PC-3 (cell line): ENCODE measurements at regions not wholly inside any gene's neighbourhood (a gene's known extent, or its start where the extent isn't known, plus 50 kb on each side); places are given as distances from the start of the nearest gene placed in this dataset.

ENCODE experiments used
- ATAC-seq: fragments of 200-7000 bp; cut with Tn5 transposase; 2 replicates; pipeline ENCODE4 v1.9.1; 2020; ENCODE audit warnings: mild to moderate bottlenecking, moderate library complexity
- BruUV-seq: library from RNA; stranded (reverse); fragments of 400-500 nt; replicated peaks from 2 replicates; lab custom pipeline; 2021; lab: Mats Ljungman, UMichigan
- CTCF ChIA-PET: fragments of 300-600 bp; sonication (Branson Sonifier 250); formaldehyde crosslinking; loops from one replicate; lab custom pipeline; 2022; ENCODE audit warnings: antibody characterized with exemption; lab: Charles Lee
- POLR2A ChIA-PET: fragments of 300-600 bp; sonication (Branson Sonifier 250); formaldehyde crosslinking; loops from one replicate; lab custom pipeline; 2022; ENCODE audit warnings: antibody characterized with exemption; ENCODE audit not compliant: unreplicated experiment; lab: Charles Lee
- DNase-seq: peaks from one replicate; pipeline ENCODE4 v3.0.0-alpha.2; 2015
- H2AFZ ChIP-seq: fragments of 300-600 bp; sonication (generic); 2 replicates; pipeline ENCODE4 v1.6.0; 2016; ENCODE audit warnings: antibody characterized with exemption, low read length
- H3F3A ChIP-seq: fragments of 300-600 bp; sonication (generic); one replicate; pipeline ENCODE4 v1.6.0; 2017; ENCODE audit warnings: antibody characterized with exemption, low read length, control low read depth, mild to moderate bottlenecking; ENCODE audit not compliant: unreplicated experiment
- H3K27ac ChIP-seq: fragments of 300-600 bp; sonication (generic); 2 replicates; pipeline ENCODE4 v1.5.1; 2016; ENCODE audit warnings: mild to moderate bottlenecking, low read length
- H3K27me3 ChIP-seq: fragments of 300-600 bp; sonication (generic); 2 replicates; pipeline ENCODE4 v1.6.1; 2016; ENCODE audit warnings: low read length, mixed read lengths
- H3K36me3 ChIP-seq: fragments of 300-600 bp; sonication (generic); 2 replicates; pipeline ENCODE4 v1.6.1; 2016; ENCODE audit warnings: low read depth, mixed run types, low read length, mixed read lengths
- H3K4me1 ChIP-seq: fragments of 300-600 bp; sonication (generic); 2 replicates; pipeline ENCODE4 v1.5.1; 2016; ENCODE audit warnings: low read length; ENCODE audit not compliant: insufficient read depth
- H3K4me2 ChIP-seq: fragments of 300-600 bp; sonication (generic); 2 replicates; pipeline ENCODE4 v1.6.0; 2016; ENCODE audit warnings: low read length
- H3K4me3 ChIP-seq: fragments of 300-600 bp; sonication (generic); 2 replicates; pipeline ENCODE4 v1.5.1; 2016; ENCODE audit warnings: mild to moderate bottlenecking, low read length, mixed read lengths
- H3K79me2 ChIP-seq: fragments of 300-600 bp; sonication (generic); 2 replicates; pipeline ENCODE4 v1.6.1; 2017; ENCODE audit warnings: low read length, mixed read lengths
- H3K9ac ChIP-seq: fragments of 300-600 bp; sonication (generic); 2 replicates; pipeline ENCODE4 v1.6.0; 2016; ENCODE audit warnings: mild to moderate bottlenecking, low read length
- H3K9me2 ChIP-seq: fragments of 300-600 bp; sonication (generic); replicated peaks from 2 replicates; pipeline ENCODE4 v1.6.1; 2016; ENCODE audit warnings: mixed run types, low read length, mixed read lengths
- H3K9me3 ChIP-seq: fragments of 300-600 bp; sonication (generic); 2 replicates; pipeline ENCODE4 v1.6.1; 2016; ENCODE audit warnings: low read length, mixed read lengths
- H4K20me1 ChIP-seq: fragments of 300-600 bp; sonication (generic); 2 replicates; pipeline ENCODE4 v1.6.1; 2016; ENCODE audit warnings: low read length, mixed read lengths
- EZH2 ChIP-seq: fragments of 300-600 bp; sonication (generic); IDR thresholded peaks from one replicate; pipeline ENCODE4 v1.6.1; 2017; ENCODE audit warnings: antibody characterized with exemption, mild to moderate bottlenecking, low read length; ENCODE audit not compliant: unreplicated experiment
- EZH2phosphoT487 ChIP-seq: fragments of 300-600 bp; sonication (generic); IDR thresholded peaks from 2 replicates; pipeline ENCODE4 v1.6.1; 2018; ENCODE audit warnings: mild to moderate bottlenecking, antibody characterized with exemption, low read length, borderline replicate concordance
- intact Hi-C: fragments of 100-400 bp; cut with micrococcal nuclease; formaldehyde crosslinking; loops from 2 replicates; pipeline ENCODE4 v1.9.0; 2023
- TF ChIP-seq, protein P1 (sequence below): fragments of 300-600 bp; sonication (generic); conservative IDR thresholded peaks from 2 replicates; pipeline ENCODE4 v1.5.1; 2017; ENCODE audit warnings: antibody characterized with exemption, low read depth, mild to moderate bottlenecking, low read length

DNA sequence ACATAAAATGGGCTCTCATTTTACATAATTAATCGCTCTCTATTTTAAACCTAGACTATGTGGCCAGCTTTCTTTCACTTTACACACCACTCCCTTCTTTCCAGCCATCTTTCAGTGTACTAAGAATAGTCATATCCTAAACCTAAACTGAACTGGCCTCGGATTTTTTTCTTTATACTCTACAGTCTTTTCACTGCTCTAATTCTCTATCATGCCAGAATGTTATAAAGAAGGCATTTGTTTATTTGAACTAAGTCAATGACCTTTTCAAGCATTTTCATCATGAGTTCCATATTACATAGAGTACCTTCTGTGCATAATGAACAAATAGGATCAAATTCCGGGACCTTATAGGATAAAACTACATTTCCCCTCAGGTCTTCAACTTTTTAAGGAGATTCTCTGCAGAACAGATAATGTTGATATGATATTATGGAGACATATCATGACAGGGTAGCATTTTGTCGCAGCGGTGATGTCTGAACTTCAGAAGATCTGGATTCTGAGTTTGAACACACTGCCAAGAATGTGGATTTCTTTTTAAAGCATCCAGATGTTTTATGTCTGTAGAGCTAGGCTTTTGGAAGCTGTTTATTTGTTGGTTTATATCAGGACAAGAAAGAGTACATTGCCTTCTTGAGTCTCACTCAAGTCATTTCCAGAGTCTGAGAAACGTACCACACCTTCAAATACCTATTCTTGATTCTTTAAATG is 1047.3 kb downstream of the MCTP2 start:
- 0 out of 2 replicates have a peak, but pooled peaks cover 4% of the 10 kb centered on the region for H3K4me1 ChIP-seq
- no peak overlapping the region for H3K4me2 ChIP-seq
- H3K9ac ChIP-seq, result no peak overlapping the region
- H3K27ac ChIP-seq, result no peak overlapping the region
- H3K27me3 ChIP-seq, result no peaks in the 10 kb centered on the region
- ATAC-seq (no peak), DNase-seq (no peak)
- CTCF ChIA-PET, result no interaction called here
- no peaks in the 10 kb centered on the region for H3K9me2 ChIP-seq
- no peaks in the 10 kb centered on the region for H3F3A ChIP-seq
- no peak overlapping the region for H2AFZ ChIP-seq
- BruUV-seq, result no TSS peak
- TF ChIP-seq EZH2phosphoT487 (no peak), EZH2 (no peak)
- TF ChIP-seq, protein P1, sequence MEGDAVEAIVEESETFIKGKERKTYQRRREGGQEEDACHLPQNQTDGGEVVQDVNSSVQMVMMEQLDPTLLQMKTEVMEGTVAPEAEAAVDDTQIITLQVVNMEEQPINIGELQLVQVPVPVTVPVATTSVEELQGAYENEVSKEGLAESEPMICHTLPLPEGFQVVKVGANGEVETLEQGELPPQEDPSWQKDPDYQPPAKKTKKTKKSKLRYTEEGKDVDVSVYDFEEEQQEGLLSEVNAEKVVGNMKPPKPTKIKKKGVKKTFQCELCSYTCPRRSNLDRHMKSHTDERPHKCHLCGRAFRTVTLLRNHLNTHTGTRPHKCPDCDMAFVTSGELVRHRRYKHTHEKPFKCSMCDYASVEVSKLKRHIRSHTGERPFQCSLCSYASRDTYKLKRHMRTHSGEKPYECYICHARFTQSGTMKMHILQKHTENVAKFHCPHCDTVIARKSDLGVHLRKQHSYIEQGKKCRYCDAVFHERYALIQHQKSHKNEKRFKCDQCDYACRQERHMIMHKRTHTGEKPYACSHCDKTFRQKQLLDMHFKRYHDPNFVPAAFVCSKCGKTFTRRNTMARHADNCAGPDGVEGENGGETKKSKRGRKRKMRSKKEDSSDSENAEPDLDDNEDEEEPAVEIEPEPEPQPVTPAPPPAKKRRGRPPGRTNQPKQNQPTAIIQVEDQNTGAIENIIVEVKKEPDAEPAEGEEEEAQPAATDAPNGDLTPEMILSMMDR, result no peak
- intact Hi-C loops, result no loop called here
- H3K4me3 ChIP-seq, result no peak overlapping the region
- H3K9me3 ChIP-seq, result no peaks in the 10 kb centered on the region
- H3K36me3 ChIP-seq, result no peaks in the 10 kb centered on the region
- no peaks in the 10 kb centered on the region for H3K79me2 ChIP-seq
- POLR2A ChIA-PET, result no interaction called here
- no peaks in the 10 kb centered on the region for H4K20me1 ChIP-seq

DNA sequence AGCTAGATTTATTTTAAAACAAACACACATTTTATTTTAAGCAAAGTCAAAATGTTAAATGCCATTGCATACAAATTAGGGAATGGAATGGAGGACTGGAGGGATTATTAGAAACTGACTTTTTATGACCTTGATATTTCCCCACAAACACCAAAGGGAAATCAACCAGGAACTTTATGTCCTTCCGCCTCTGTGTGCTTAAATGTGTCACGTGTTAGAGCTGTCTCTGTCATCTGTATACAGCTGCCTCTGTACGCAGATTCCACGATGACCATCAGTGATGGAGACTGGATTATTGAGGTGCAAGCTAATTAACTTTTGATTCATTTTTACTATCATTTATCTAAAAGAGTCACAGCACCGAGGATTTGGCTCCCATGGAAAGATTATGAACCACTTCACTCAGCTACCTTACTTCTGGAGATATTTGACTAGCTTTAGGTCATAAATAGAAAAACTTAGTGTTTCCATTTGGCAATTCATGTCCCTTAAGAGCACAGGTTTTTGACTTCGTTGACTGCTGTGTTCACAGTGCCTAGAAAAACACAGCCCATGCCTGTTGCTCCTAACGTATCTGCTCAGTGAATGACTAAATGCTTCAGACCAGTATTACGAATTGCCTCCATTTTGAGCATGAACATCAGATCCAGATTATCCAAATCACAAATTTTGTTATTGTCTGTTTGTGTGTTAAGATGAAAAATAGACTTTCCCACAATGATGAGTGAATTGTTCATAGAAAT is 1048.1 kb downstream of the MCTP2 start:
- TF ChIP-seq, protein P1, result no peak
- no peak for TF ChIP-seq EZH2phosphoT487
- TF ChIP-seq EZH2, result no peak
- Histone ChIP-seq H3K4me1 (0 out of 2 replicates have a peak, but pooled peaks cover 4% of the 10 kb centered on the region), H3K27me3 (no peaks in the 10 kb centered on the region), H3K27ac (no peak overlapping the region), H3K9me3 (no peaks in the 10 kb centered on the region), H2AFZ (no peak overlapping the region), H4K20me1 (no peaks in the 10 kb centered on the region), H3K4me3 (no peak overlapping the region), H3K36me3 (no peaks in the 10 kb centered on the region), H3K9me2 (no peaks in the 10 kb centered on the region), H3K4me2 (no peak overlapping the region), H3K79me2 (no peaks in the 10 kb centered on the region), H3K9ac (no peak overlapping the region), H3F3A (no peaks in the 10 kb centered on the region)
- ChIA-PET POLR2A (no interaction called here), CTCF (no interaction called here)
- ATAC-seq (no peak), DNase-seq (no peak)
- no TSS peak for BruUV-seq
- intact Hi-C loops, result no loop called here

DNA sequence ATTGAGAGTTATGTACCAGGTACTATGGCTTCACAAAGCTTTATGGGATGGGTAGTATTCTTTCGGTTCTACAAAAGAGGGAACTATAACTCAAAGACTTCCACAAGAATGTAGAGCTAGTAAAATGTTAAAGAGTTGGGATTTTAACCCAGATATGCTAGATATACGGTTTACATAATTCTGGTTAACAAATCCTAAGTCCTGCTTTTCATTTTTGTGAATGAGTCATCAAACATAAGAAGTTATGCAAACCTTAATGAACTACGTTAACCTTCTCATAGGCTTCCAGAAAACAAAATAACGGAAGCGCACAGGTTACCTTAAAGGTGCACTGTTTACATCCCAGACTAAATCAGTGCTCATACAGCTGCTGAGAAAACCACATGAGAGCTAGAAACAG is 1049.3 kb downstream of the MCTP2 start:
- Histone ChIP-seq H3K27me3 (no peaks in the 10 kb centered on the region), H3F3A (no peaks in the 10 kb centered on the region), H4K20me1 (no peaks in the 10 kb centered on the region), H3K4me2 (no peak overlapping the region), H3K36me3 (no peaks in the 10 kb centered on the region), H3K9me3 (no peaks in the 10 kb centered on the region), H3K9me2 (no peaks in the 10 kb centered on the region), H2AFZ (no peak overlapping the region), H3K9ac (no peak overlapping the region), H3K4me3 (no peak overlapping the region), H3K4me1 (0 out of 2 replicates have a peak, but pooled peaks cover 4% of the 10 kb centered on the region), H3K79me2 (no peaks in the 10 kb centered on the region), H3K27ac (no peak overlapping the region)
- no peak for TF ChIP-seq EZH2
- no peak for TF ChIP-seq EZH2phosphoT487
- TF ChIP-seq, protein P1, result no peak
- ATAC-seq (no peak), DNase-seq (no peak)
- BruUV-seq, result no TSS peak
- intact Hi-C loops, result no loop called here
- ChIA-PET POLR2A (no interaction called here), CTCF (no interaction called here)
